CD4-positive, alpha-beta T cell (primary cell): ENCODE measurements at regions not wholly inside any gene's neighbourhood (a gene's known extent, or its start where the extent isn't known, plus 50 kb on each side); places are given as distances from the start of the nearest gene placed in this dataset.
"Not testable (repeated sequence)": the region's sequence is repeated elsewhere in the genome, so short reads cannot be mapped to it uniquely, and the experiment has no call there.

Source experiments
- ATAC-seq: fragments of 200-7000 bp; cut with Tn5 transposase; one replicate; pipeline ENCODE4 v1.10.0; 2022; ENCODE audit warnings: mild to moderate bottlenecking; ENCODE audit not compliant: poor library complexity
- CTCF ChIA-PET: fragments of 350-600 bp; sonication (Branson Sonifier 250); formaldehyde crosslinking; loops from one replicate; lab custom pipeline; 2021; ENCODE audit warnings: antibody characterized with exemption, inconsistent platforms; lab: Charles Lee
- POLR2A ChIA-PET: fragments of 350-600 bp; sonication (Branson Sonifier 250); formaldehyde crosslinking; loops from one replicate; lab custom pipeline; 2021; ENCODE audit warnings: antibody characterized with exemption, inconsistent platforms; lab: Charles Lee
- DNase-seq, 14 experiments: peaks; one replicate each; pipeline ENCODE4 v3.0.0-alpha.2; 2013 to 2020; ENCODE audit warnings: mixed read lengths in 2 of 14
- H3K27ac ChIP-seq, 2 donors: one replicate each; pipeline versions ENCODE4 v1.5.1 to v1.7.0; 2013; ENCODE audit warnings: low read length in 2 of 2, low read depth in 1 of 2, mild to moderate bottlenecking in 1 of 2
- H3K27me3 ChIP-seq, 2 experiments: 1 replicate in 1 of 2; 2 replicates in 1 of 2; pipeline versions ENCODE4 v1.6.1 to v1.7.0; 2013; ENCODE audit warnings: low read length in 2 of 2, control low read depth in 1 of 2, mild to moderate bottlenecking in 1 of 2, moderate library complexity in 1 of 2; ENCODE audit not compliant: insufficient read depth in 2 of 2, control insufficient read depth in 1 of 2
- H3K36me3 ChIP-seq: one replicate; pipeline ENCODE4 v1.6.1; 2013; ENCODE audit warnings: low read length, control low read depth; ENCODE audit not compliant: insufficient read depth
- H3K4me1 ChIP-seq: one replicate; pipeline ENCODE4 v1.6.1; 2013; ENCODE audit warnings: low read length, control low read depth; ENCODE audit not compliant: insufficient read depth
- H3K4me3 ChIP-seq: one replicate; pipeline ENCODE4 v1.5.1; 2013; ENCODE audit warnings: mild to moderate bottlenecking, low read length, moderate library complexity
- H3K9me3 ChIP-seq, 2 experiments: 1 replicate in 1 of 2; 2 replicates in 1 of 2; pipeline versions ENCODE4 v1.6.1 to v1.7.0; 2013; ENCODE audit warnings: low read length in 2 of 2, mild to moderate bottlenecking in 2 of 2, control low read depth in 1 of 2, moderate library complexity in 1 of 2; ENCODE audit not compliant: control insufficient read depth in 1 of 2, insufficient read depth in 1 of 2
- H3K27ac Mint-ChIP-seq: one replicate; pipeline ENCODE4 v1.8.0; 2020; ENCODE audit warnings: mixed read lengths
- H3K27me3 Mint-ChIP-seq: one replicate; pipeline ENCODE4 v1.8.0; 2021; ENCODE audit warnings: mixed read lengths
- H3K36me3 Mint-ChIP-seq: one replicate; pipeline ENCODE4 v1.8.0; 2021; ENCODE audit warnings: low read depth, mixed read lengths
- H3K4me1 Mint-ChIP-seq: one replicate; pipeline ENCODE4 v1.8.0; 2021; ENCODE audit warnings: low read depth, mixed read lengths
- H3K4me3 Mint-ChIP-seq: one replicate; pipeline ENCODE4 v1.8.0; 2020; ENCODE audit warnings: mild to moderate bottlenecking, mixed read lengths
- H3K9me3 Mint-ChIP-seq: one replicate; pipeline ENCODE4 v1.8.0; 2020; ENCODE audit warnings: mixed read lengths
- intact Hi-C, 2 experiments: fragments of 100-400 bp; cut with DNase I in 1 of 2; cut with micrococcal nuclease in 1 of 2; formaldehyde crosslinking; loops; one replicate each; pipeline versions ENCODE4 v1.15.1 to v1.9.0; 2023 to 2025; cut with DNase I, micrococcal nuclease

DNA sequence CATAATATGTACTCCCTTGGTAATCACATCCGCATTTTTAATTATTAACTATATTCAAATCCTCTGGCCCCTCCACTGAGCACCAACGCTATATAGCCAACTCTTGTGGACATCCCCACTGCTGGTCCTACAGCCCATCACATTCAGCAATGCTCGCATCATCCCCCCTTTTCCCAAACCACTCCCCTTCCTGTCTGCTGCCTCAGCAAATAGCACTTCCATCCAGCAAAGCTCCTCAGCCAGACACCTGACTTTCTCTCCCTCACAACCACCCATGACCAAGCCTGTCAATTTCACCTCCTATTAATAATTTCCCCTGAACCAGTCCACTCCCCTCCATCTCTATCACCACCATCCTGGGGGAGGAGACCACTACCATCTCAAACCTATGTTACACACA is 65.5 kb upstream of the KIF2A start:
- H3K4me3 Mint-ChIP-seq, H3K27ac ChIP-seq, intact Hi-C loops, H3K4me1 ChIP-seq, H3K27ac Mint-ChIP-seq, H3K27me3 Mint-ChIP-seq, DNase-seq, H3K27me3 ChIP-seq, CTCF ChIA-PET, H3K4me3 ChIP-seq, H3K9me3 Mint-ChIP-seq, H3K36me3 ChIP-seq, ATAC-seq, POLR2A ChIA-PET, H3K36me3 Mint-ChIP-seq, H3K9me3 ChIP-seq: not testable (repeated sequence)
- peaks cover 14% of the 10 kb centered on the region for H3K4me1 Mint-ChIP-seq

DNA sequence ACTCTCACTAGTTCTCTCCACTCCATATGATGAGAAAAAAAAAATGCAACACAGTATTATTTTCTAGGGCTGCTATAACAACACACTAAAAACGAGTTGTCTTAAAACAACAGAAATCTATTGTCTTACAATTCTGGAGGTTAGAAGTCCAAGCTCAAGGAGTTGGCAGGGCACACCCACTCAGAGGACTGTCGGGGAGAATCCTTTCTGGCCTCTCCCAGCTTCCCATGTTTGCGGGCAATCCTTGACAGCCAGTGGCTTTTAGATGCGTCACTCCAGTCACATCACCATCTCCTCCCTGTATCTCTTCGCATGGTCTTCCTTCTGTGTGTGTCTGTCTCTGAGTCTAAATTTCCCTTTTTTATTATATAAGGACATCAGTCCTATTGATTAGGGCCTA is 64.0 kb upstream of the KIF2A start:
- H3K27ac Mint-ChIP-seq, CTCF ChIA-PET, H3K9me3 ChIP-seq, H3K4me3 ChIP-seq, DNase-seq, H3K36me3 ChIP-seq, H3K4me1 ChIP-seq, ATAC-seq, intact Hi-C loops, H3K4me3 Mint-ChIP-seq, H3K27me3 ChIP-seq, POLR2A ChIA-PET, H3K36me3 Mint-ChIP-seq, H3K27me3 Mint-ChIP-seq, H3K27ac ChIP-seq, H3K9me3 Mint-ChIP-seq: not testable (repeated sequence)
- peaks cover 14% of the 10 kb centered on the region for H3K4me1 Mint-ChIP-seq

DNA sequence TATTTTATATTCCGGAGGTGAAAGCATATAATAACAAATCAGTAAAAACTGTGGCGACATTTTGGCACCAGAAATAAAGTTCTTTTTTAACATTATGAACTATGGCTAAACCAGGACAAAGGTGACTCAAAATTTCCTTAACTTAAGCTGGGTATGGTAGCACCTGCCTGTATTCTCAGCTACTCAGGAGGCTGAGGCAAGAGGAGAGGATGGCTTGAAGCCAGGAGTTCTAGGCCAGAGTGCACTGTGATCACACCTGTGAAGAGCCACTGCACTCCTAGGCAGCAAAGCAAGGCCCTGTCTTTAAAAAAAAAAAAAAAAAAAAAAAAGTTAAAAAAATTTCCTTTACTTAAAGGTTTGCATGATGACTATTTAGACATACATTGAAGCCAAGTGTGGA is 63.0 kb upstream of the KIF2A start:
- CTCF ChIA-PET, H3K4me1 ChIP-seq, ATAC-seq, intact Hi-C loops, H3K4me3 Mint-ChIP-seq, H3K9me3 Mint-ChIP-seq, POLR2A ChIA-PET, H3K36me3 Mint-ChIP-seq, H3K27ac ChIP-seq, H3K27ac Mint-ChIP-seq, H3K9me3 ChIP-seq, H3K27me3 ChIP-seq, H3K36me3 ChIP-seq, H3K4me3 ChIP-seq, H3K27me3 Mint-ChIP-seq, DNase-seq: not testable (repeated sequence)
- peaks cover 14% of the 10 kb centered on the region for H3K4me1 Mint-ChIP-seq

DNA sequence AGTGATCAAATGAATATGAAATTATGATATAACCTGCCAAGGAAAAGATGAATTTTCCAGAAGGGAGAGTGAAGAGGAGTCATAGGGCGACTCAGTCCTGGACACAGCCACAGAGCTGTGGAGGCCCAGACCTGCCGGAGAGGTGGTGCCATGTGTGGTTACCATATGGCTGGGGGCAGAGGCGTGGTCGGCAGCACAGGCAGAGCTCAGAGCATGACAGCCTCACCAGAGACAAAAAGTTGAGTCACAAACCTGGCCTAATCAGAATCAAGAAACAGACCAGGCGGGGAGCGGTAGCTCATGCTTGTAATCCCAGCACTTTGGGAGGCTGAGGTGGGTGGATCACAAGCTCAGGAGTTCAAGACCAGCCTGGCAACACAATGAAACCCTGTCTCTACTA is 57.8 kb upstream of the KIF2A start:
- DNase-seq, H3K4me3 Mint-ChIP-seq, H3K9me3 ChIP-seq, POLR2A ChIA-PET, H3K4me3 ChIP-seq, intact Hi-C loops, H3K9me3 Mint-ChIP-seq, H3K27me3 ChIP-seq, ATAC-seq, H3K27me3 Mint-ChIP-seq, H3K4me1 ChIP-seq, H3K36me3 ChIP-seq, H3K27ac Mint-ChIP-seq, H3K27ac ChIP-seq, CTCF ChIA-PET, H3K36me3 Mint-ChIP-seq: not testable (repeated sequence)
- peaks cover 19% of the 10 kb centered on the region for H3K4me1 Mint-ChIP-seq

DNA sequence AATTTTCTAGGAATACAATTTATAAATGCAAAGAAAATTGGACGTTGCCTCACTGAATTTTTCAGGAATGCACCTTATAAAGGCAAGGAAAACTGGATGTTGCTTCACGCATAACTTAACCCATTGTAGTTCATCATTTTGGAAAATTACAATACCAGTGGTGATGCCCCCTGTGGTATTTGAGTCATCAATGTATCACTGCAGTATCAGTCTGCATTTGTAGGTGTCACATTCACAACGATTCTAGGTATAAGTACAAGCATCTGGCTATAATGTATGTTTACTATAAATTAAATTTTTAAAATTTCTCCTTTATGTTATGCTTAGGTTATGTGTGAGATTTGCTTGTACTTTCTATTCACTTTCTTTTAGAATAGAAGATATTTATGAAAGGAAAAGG is 55.9 kb upstream of the KIF2A start:
- ATAC-seq, H3K4me3 ChIP-seq, H3K27ac Mint-ChIP-seq, H3K9me3 Mint-ChIP-seq, H3K36me3 ChIP-seq, DNase-seq, H3K27ac ChIP-seq, POLR2A ChIA-PET, CTCF ChIA-PET, H3K4me1 ChIP-seq, intact Hi-C loops, H3K9me3 ChIP-seq, H3K4me3 Mint-ChIP-seq, H3K36me3 Mint-ChIP-seq, H3K27me3 ChIP-seq, H3K27me3 Mint-ChIP-seq: not testable (repeated sequence)
- H3K4me1 Mint-ChIP-seq = peaks cover 32% of the 10 kb centered on the region

DNA sequence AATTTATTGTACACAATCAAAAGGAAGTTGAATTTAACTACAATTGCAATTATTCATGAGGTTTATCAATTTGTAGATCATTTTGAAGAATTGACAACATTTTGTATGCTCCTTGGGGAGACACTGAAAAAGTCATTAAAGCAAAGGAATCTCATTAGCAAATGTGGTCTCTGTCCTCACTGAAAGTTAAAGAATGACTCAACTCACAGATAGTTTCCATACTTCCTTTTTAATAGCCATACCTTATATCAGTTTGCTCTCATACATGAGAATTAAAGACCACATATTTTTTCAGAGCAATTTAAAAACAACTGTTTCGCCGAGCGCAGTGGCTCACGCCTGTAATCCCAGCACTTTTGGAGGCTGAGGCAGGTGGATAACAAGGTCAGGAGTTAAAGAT is 55.1 kb upstream of the KIF2A start:
- H3K36me3 Mint-ChIP-seq, CTCF ChIA-PET, H3K27ac ChIP-seq, H3K36me3 ChIP-seq, H3K4me1 ChIP-seq, intact Hi-C loops, ATAC-seq, H3K27ac Mint-ChIP-seq, DNase-seq, H3K4me3 Mint-ChIP-seq, H3K9me3 ChIP-seq, H3K4me3 ChIP-seq, H3K27me3 Mint-ChIP-seq, H3K9me3 Mint-ChIP-seq, H3K27me3 ChIP-seq, POLR2A ChIA-PET: not testable (repeated sequence)
- H3K4me1 Mint-ChIP-seq = peaks cover 37% of the 10 kb centered on the region

DNA sequence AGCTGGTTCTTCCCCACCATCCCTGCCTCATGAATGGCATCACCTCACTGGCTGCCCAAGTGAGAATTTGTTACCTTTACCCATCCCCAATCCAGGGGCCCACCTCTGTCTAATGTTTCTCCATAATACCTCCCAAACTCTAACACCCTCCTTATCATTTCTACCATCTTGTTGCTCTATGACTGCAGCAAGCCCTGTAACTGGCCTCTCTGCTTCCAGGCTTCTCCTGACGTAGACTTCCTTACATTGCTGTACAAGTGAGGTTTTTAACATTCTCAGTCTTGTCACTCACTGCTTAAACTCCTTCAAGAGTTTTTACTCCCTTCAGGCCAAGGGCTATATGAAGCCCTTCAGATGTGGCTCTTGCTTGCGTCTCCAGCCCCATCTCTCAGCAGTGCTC is 53.5 kb upstream of the KIF2A start:
- H3K27me3 Mint-ChIP-seq, H3K9me3 ChIP-seq, H3K36me3 ChIP-seq, H3K27me3 ChIP-seq, H3K27ac ChIP-seq, H3K4me3 Mint-ChIP-seq, H3K4me3 ChIP-seq, H3K9me3 Mint-ChIP-seq, DNase-seq, POLR2A ChIA-PET, ATAC-seq, H3K36me3 Mint-ChIP-seq, CTCF ChIA-PET, intact Hi-C loops: not testable (repeated sequence)
- peaks cover 49% of the 10 kb centered on the region for H3K4me1 Mint-ChIP-seq
- peaks cover 20% of the 10 kb centered on the region for H3K4me1 ChIP-seq
- peak overlapping the region; percentile 92 for H3K27ac Mint-ChIP-seq
